Embryonic facial prominence (tissue), 1 donor: ENCODE measurements at regions not wholly inside any gene's neighbourhood (a gene's known extent, or its start where the extent isn't known, plus 50 kb on each side); places are given as distances from the start of the nearest gene placed in this dataset.

ENCODE experiments used
- DNase-seq: peaks from one replicate; pipeline ENCODE4 v3.0.0-alpha.2; 2016; ENCODE audit errors: extremely low spot score

DNA sequence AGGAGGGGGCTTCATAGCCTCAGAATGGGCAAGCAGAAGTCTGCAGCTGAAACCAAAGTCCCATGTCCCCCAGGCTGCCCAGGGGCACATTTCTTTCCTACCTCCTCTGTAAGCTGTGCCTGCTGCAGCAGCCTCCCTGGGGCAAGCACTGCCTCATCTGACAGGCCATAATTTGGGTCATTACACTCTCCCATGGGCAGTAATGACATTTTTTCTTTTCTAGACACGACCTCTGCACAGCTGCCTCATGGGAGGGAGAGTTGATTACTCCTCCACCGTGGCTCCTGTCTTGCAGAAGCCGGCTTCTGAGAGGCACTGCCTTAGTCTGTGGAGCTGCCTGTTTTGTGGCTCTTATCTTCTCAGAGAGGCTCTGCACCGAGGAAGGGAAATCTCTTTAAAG is 268.9 kb downstream of the TDRD15 start:
- DNase-seq: no peak

DNA sequence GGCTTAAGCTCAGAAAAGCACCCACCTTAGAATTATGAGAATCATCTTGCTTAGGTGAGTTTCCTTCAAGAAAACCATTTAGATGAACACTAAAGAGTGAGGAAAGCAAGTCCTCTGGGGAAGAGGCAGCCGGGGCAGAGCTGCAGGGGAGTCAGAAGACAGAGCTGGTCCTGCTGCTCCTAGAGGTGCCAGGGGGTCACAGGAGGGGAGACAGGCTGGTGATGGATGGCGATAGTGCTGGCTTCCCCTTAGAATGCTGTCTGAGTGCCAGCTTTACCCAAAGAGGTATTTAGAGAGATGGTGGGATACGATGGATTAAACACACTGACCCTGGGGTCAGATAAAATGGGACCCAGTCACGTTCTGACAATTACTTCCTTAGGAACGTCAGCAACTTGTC is 269.4 kb downstream of the TDRD15 start:
- no peak for DNase-seq

DNA sequence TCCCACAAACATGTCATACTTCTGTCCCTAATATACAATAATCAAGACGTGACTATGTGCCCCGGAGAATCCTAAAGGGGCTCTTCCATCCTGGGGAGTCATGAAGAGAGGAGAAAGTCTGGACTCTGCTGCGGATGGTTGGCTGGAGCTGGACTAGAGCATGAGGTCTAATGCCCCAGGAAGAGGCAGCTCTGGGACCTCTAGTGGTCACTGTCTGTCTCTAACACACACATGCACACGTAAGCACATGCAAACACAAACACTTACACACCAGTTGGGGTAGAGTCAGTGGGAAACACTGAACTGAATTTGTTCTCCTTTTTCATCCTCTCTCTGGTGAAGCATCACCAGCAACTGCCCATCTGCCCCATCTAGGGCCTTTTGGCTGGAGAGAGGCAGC is 271.6 kb downstream of the TDRD15 start:
- DNase-seq: no peak

DNA sequence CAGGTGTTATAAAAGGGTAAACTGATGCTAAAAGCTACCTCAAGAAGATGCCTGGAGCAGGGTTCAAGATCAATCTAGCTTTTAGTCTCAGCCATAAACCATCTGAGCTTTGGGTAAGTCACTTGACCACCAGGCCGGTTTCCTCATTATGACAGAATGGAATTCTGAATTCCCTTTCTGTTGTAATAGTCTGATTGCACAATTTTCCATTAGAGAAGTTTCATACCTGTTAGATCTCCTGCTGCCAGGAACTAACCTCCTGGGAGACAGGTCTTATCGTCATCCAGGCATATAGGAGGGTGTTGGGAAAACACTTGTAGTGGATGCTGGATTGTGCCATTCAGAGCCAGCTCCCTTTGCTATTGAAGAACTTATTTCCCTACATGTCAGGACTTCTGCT is 272.5 kb downstream of the TDRD15 start:
- no peak for DNase-seq

DNA sequence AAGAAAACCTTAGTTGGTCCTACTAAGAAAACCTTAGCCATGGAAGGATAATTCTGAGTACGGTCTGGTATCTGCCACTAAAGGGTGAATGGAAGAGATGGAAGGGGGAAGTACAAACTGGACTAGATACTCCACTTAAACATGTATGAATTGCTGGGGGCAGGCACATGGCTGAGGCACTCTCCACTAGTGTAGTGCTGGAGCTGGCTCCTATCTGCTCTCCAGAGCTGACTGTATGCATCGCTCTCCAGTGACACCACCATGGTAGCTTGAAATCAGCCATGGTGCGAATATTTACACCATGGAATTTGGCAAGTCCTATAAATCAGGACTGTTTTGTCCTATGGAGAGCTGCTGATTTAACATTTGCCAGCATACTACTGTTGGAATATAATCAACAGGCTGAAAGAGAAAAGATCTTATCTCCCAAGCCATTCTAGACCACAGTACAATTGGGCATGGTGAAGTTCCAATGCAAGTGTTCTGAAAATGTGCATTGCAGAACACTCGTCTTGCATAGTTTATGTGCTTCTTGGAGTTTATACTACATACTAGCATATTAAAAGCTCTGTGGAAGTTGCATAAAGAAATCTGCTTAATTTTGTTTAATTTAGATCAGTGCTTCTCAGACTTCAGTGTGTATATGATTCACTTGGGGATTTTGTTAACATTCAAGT is 277.4 kb downstream of the TDRD15 start:
- DNase-seq: no peak

DNA sequence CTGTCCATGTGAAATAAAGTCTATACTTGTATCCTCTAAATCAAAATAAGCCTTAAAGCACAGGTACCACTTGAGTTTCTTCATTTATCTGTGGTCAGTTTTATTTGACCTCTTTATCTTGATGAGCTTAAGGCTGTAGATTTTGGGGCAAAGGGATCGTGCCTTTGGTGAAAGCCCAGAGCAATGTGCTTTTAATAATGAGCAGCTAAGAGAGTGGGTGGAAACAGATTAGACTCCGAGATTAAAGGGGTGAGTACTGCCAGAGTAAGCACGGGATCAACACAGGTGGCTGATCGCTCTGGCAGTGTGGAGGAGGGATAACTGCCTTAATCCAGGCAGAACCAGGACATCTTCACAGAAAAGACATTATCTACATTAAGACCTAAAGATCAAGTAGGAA is 280.4 kb downstream of the TDRD15 start:
- no peak for DNase-seq

DNA sequence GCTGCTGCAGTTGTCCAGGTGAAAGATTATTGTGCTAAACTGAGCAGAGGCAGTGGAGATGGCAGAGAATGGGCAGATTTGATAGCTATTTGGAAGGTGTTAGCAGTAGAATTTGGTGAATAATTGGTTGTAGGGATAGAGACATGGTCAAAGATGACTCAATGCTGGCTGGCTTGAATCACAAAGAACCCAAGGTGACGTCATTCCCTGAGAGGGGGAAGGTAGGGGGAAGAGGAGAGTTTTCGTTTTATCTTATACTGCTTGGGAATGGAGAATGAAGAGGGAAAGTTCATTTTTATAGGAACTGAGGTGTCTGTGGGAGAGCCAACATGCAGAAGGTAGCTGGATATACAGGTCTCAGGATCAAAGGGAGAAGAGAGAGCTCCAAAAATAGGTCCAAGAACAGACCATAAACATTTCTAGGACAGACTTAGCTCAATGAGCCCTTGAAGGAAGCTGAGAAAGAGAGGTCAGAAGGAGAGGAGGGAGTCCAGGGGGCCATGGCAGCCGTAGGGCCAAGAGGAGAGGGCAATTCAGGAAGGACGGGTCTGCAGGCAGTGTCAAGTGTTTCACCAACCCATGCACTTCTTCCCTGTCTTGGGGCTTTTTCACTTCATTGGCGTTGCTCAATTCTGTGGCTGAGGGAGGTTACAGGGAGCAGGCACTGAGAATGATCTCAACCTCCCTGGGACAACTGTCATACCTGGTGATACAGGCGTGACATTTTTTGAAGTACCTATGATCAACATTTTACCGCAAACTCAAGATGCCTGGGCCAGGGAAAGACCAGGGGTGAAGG is 281.3 kb downstream of the TDRD15 start:
- no peak for DNase-seq

DNA sequence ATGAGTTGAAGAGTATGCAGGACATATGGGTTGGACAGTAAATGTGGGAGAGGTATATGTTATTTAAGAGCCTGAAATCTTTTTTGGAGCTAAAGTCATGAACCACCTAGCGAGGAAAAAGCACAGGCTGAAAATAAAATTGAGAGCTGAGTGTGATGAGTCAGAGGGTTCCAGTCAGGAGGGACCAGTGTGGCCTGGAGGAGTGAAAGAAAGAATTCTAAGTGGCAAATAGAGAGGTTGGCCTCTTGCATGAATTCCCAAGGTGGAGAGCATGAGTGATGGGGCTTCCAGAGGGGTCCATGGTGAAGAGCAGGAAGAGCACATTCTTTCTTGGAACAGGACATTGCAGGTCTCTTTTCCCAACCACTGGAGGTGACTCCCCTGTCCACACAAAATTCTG is 282.6 kb downstream of the TDRD15 start:
- no peak for DNase-seq

DNA sequence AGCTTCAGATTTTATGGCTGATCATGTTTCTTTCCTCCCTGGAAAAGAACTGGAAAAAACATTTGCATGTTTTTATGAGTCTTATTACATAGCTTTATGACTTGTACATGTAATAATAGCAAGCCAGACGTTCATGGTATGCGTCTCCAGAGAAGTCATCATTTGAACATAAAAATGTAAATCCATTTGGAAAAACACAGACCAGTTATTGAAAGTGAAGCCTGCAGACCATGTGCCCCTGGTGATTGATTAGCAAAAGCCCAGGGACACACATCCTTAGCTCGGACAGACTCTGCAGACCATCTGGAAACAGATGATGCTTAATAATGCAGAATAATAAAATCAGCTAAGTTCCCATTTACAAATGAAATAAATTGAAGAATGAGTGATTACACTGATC is 283.1 kb downstream of the TDRD15 start:
- DNase-seq: no peak

DNA sequence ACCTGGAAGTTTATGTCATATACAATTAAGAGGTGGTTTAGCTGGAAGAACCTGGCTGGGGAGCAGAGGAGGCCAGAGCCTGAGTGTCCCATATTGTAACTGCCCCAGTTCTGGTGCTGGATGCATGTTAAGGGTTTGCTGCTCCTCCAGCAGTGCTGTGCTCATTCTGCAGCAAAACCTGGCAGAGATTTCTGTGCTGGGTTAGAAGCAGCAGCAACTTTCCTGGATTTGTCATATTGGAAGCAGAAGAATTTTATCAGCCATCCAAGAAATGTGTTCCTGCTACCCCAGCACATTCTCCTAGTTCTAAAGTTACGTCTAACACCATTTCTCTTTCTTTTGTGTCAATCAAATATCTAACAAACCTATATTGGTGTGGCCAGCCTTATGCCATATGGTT is 284.1 kb downstream of the TDRD15 start:
- DNase-seq: no peak

DNA sequence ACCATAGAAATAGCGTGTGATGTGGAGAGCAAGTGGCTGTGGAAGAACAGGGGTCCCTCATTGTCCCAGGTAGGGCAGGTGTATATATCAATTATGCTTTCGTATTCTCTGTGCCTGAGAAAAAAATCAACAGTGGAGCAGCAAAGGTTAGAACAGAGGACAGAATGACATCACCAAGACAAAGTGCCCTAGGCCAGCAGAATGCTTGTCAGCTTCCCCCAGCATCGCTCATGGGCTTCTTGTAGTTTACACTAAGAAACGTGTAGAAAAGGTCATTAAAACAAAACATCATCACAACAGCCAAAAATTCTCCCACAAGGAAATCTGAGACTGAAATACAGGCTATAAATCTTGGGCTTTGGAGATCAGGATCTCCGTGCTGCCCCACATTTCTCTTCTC is 288.0 kb downstream of the TDRD15 start:
- no peak for DNase-seq

DNA sequence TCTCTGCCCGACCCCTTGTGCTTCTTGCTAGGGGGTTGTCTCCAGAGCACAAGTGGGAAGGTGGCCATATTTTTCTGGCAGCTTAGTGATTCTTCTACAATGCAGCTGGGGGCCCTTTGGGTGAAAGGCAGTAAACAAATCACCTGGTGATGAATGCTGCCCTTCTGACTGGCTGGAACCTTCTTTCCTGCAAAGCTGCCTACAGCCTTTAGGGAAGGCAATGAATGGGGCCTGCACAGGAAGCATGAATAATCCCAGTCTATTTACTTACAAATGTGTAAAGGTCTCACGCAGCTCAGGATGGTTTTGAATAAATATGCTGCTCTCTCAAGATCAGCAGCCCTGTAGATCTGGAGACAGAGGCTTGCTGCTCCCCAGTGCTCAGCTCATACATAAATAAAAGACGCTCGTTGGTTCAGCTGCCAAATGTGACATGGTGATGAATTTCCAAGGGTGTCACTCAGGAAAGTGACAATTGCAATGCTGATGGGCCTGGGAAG is 289.2 kb downstream of the TDRD15 start:
- no peak for DNase-seq

DNA sequence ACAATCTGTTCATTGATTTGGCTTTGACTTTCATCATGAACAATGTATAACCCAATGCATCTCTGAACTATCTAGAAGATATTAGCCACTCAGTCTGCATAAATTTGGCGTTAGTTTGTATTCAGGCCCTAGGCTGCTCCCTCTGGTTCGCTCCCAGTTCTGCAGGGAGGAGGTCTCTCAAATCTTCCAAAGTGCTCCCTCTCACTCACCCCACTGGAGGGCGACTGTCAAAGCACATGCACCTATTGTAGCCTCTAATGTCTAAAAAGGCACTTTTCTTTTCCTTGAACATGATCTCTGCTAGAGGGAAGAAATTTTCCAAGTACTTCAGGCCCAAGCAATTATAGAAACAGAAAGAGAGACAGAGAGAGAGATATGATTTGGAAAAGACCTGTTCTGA is 291.5 kb downstream of the TDRD15 start:
- DNase-seq: no peak

DNA sequence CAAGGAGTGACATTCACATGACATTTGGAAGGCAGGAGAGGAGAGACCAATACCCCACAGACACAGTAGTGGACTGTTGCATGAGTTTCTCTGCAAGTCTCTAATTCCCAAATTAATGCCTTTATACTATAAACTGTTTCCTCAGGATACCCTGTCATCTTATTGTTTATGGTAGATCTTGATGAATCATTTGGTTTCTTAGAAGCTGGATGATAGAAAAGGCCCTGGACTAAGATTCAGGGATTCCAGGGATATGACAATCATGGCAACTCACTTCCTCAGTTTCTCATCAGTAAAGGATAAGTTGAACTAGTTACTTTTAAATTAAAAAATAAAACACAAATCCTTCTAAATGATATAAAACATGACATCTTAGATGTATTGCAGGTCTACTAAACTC is 292.5 kb downstream of the TDRD15 start:
- no peak for DNase-seq

DNA sequence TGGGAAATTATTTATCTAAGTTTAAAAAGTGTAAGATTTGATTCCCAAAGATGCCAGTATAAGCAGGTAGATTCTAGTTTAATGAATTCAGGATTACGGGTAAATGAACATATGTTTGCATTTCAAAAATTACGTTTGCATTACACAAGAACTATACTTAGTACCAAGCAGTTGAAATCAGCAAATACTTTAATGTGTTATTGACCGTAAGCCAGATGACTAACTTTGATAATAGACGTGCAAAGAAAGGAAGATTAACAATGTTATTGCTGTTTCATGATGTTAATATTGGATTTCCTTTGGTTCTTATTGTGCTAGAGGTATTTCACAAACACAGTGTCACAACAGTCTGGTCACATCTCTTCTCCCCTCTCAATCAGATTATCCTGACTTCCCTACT is 294.7 kb downstream of the TDRD15 start:
- DNase-seq: no peak

DNA sequence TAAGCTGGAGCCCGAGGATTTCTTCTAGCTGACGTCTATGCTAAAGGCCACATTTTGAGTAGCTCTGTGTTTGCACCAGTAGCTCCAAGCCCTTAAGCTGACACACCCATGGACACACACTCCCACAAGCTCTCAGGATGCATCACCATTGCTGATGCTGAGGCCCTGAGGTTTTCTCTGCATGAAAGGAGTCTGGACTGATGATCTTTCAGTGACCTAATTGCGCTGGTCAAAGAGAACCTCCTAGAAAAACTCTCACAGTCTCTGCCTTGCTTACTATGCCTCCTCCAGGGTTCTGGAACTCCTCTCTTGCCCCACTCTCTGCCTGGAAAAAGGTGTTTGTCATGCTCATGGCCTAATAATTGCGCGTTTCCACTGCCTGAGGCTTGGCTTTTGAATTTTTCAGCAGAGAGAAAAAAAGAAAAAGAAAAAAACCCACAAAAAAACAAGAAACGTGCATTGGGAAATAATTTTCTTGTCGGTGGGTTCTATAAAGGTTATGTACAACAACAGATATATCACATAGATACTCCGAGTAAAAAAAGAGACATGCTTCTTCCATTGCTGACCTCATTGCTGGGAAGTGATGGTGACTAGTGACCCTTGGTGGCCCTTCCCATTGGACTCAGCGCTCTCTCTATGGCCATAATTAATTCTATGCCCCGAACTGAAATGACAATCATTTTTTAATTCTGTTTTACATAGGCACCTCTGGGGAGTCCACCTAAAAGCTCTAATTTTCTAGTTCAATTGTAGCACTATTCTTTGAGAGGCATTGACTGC is 297.0 kb downstream of the TDRD15 start:
- DNase-seq: no peak

DNA sequence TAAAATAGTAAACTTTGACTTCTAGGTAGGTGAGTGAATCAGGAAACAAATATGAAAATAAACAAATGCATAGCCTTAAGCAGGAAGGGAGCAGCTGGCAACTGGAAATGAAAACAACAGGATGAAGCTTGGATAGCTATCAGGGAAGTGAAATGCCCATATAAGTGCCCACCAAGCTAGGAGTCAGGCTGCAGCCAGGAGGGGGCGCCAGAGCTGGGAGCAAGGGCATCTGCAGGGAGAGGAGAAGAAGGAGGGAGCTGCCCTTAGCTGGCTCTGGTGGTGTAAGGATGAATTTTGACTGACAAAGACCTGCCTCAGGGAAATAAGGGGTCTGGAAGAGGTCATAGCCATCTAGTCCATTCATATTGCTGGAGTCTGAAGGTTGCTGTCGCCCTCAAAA is 298.3 kb downstream of the TDRD15 start:
- no peak for DNase-seq

DNA sequence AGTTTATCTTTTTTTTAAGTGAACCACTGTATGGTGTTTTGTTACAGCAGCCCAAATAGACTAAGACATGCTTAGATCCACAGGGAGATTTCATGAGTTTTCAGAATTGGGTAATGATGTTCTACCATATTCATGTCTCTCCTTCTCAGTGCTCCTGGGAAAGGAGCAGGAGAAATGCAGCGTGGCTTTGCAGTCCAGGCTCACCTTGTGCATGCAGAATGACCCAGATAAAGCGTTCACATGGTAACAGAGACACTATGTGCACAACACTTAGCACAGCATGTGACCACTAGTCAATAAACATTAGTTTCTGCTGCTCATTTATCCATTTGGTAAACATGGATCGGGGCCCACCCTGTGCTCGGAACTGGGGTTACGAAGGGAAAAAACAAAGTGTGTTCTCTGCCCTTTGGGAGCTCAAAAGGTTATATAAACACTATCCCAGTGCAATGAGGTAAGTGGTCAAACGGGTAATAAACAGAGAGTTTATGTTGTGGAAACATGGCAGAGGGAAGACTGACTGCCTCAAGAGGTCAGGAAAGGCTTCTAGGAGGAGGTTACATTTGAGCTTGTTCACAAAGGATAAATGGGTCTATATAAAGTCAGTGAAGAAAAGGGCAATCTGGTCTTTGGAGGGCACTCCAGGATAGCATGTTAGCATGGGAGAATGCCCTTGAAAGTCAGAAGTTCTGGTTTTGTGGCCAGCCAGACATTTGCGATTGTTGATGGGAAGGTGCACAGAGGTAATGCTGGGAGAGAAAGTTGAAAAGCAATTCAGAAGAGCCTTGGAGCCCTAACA is 299.2 kb downstream of the TDRD15 start:
- no peak for DNase-seq

DNA sequence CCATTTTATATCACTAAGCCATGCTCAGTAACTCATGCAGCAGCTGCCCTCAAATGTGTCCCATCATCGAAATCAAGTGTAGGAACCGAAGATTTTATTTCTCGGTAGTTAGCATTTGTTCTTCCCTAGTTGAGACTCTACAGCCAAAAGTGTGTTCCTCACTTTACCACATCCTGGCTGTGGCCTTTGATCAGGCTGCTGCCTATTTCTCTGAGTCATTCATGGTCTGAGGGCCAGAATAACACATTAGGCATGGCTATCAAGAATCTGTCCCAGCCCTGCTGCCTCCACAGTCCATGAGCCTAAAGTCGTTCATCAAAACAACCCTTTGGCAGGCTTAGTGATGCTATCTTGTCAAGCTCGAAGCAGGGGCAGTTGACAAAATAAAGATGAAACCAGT is 300.1 kb downstream of the TDRD15 start:
- DNase-seq: no peak

DNA sequence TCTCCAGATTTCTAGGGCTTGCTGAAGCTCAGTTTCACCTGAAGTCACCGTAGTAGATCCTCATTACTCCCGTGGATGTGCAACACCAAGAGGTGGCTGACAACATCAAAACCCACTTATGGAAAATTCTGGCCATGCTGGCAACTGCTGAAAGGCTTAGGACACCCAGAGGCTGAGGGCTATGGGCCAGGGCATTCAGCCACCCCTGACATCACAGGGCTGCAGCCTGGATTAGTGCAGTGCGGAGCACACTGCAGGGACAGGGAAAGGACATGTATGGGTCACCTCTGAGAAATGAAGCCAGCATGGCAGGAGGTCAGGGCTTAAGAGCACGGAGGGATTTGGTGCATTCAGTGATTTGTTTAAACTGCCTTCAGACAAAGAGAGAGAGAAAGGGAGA is 300.6 kb downstream of the TDRD15 start:
- no peak for DNase-seq

DNA sequence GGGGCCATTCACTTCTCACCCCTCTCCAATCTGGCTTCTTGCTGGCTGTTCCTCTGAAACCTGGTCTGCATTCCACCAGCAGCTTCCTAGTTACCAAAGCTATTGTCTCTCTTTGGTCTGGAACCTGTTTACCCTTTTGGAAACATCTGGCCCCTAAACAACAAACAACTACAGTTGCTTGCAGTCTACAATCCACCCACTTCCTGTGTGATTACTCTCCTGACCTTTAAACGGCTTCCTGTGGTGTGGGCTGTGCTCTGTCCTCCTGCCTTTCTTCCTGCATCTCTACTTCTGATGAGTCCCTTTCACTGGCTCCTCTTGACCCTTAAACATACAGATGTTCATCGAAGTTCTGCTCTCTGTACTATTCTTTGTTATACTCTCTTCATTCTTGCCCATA is 303.8 kb downstream of the TDRD15 start:
- no peak for DNase-seq

DNA sequence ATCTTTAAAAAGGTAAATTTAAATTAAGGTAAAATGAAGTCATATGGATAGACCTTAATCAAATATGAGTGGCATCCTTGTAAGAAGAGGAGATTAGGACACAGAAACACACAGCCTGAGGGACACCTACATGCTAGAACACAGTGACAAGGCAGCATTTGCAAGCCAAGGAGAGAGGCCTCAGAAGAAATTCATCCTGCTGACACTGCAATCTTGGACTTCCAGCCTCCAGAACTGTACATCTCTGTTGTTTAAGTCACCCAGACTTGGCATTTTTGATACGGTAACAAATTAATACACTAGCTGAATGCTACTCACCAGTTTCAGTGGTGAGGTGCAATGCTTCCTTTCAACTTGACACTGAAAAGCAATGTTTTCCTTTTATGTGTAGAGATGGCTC is 305.0 kb downstream of the TDRD15 start:
- DNase-seq: no peak
